ENCODE measurements at regions not wholly inside any gene's neighbourhood (a gene's known extent, or its start where the extent isn't known, plus 50 kb on each side); places are given as distances from the start of the nearest gene placed in this dataset.
"Not testable (repeated sequence)": the region's sequence is repeated elsewhere in the genome, so short reads cannot be mapped to it uniquely, and the experiment has no call there.

DNA sequence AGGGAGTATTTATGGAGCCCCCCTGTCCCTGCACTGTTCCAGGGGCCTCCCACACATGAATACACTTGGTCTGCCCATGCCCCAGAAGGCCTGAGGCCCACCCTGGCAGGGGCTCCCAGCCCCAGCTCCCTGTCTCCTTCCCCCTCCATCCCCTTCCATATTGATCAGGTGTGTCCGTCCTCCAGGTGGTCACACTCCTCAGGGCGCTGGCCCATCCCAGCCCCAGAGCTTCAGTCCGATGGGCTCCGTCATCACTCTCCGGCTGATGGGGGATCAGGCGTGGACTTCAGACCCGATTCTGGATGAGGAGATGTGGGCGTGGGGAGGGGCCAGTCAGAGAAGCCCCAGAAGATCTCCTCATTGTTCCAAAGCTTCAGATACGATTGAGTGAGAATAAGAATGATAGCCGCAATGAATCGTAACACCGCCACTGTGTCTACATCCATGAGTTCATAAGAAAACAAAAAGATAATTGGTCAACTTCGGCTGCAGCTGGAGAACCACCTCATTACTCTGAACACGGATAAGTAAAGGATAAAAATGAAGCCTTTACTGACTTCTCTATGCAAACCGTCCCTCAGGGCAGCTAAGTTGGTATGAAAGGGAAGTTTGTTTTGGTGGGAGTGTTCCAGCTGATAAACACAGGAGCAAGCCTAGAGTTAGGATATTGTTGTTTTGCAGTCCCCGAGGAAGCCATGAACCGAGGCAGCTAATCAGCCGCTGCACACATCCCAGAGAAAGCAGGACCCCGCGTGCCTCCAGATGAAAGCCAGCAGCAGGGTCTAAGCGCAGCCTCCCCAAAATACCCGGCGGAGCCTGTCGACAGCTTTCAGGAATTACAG, 279.5 kb downstream of the NDUFA10 start:
- DNase-seq (ENCODE audit: low read depth) = no peak

DNA sequence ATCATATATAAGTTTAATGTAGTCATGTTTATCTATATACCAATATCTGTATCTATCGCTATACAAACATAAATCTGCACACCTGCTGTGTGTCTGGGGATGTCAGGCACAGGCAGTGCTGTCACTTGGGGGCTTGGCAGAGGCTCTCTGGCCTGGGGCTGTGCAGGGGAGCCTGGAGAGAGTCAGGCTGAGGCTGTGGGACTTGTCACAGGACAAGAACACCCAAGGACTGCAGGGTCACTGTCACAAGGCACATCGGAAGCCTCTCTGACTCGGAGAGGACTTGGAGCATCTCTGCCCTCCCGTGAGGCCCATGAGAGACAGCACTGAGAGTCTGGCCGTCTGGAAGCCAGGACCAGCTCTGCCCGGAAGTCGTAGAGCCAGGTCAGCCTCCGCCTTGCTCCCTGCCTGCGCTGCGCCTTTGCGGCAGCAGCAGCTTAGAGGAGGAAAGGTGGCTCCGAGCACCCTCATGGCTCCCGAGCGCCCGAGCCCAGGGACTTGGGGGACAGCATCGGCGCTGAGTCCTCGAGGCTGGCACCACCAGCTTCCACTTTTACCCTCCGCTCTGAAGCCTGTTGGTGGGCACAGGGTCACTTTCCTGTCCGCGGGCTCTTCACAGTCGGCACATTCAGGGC, 280.3 kb downstream of the NDUFA10 start:
- DNase-seq (ENCODE audit: low read depth) = no peak

DNA sequence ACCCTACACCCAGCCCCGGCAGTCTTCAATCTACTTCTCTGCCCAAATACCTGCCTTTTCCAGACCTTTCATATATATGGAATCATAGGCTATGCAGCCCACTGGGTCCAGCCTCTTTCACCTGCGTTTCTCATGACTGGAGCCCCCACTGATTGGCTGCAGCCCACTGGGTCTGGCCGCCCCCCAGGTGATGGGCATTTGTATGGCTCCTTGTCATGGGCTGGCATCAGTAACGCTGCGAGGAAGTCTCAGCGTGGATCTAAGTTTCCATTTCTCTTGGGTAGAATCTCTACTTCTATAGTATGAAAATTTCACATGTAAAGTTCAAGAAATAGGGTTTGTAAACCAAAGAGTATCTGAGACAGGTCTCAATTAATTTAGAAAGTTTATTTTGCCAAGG, 281.9 kb downstream of the NDUFA10 start:
- DNase-seq (ENCODE audit: low read depth) = no peak

DNA sequence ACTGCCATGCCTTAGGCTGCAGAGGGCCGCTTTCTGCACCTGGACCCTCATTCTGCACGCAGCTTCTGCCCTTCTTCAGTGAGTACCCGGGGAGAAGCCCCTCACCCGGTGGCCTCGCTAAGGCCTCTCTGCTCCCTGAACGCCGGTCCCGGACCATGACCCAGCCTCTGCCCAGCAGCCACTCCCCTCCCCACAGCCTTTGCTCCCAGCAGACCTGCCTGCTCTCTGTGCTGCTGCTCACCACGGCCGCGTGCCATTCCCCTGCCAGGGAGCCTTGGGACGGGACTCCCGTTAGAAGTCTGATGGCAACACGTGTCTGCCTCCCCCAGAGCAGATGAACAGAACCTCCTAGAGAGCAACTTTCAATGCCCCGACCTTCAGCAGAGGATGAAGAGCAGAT, 282.8 kb downstream of the NDUFA10 start:
- no peak for DNase-seq (ENCODE audit: low read depth)

DNA sequence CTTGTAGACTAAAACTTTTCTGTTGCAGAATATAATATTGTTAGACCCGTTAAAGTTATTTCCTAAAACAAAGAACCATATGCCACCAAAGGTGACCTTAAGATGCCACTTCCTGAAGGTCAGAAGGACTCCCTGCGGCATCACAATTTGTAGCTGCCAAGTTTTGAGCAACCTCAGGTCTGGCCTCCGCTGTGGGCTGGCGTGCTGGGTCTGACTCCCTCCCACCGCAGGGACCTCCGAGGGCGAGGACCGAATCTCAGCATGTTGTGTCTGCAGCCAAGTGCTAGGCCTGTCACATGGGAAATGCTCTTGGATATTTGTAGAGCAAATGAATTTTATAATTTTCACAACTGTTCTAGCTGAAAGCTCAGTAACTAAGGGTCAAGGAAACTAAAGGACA, 285.9 kb downstream of the NDUFA10 start:
- no peak for DNase-seq (ENCODE audit: low read depth)

DNA sequence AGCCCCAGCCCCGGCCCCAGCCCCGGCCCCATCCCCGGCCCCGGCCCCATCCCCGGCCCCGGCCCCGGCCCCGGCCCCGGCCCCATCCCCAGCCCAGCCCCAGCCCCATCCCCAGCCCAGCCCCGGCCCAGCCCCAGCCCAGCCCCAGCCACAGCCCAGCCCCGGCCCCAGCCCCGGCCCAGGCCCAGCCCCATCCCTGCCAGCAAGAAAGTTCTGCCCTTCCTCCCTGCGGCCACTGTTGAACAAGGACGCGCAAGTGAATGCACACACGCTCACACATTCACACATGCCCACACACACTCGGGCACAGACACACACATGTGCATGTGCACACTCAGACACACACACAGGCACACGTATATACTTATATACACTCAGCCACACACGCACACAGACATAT, 287.0 kb downstream of the NDUFA10 start:
- no peak for DNase-seq (ENCODE audit: low read depth)

- DNase-seq (ENCODE audit: low read depth) = no peak
Measured at GRCh38 chr2:239737144-239737463, 288.0 kb downstream of the NDUFA10 start.

DNA sequence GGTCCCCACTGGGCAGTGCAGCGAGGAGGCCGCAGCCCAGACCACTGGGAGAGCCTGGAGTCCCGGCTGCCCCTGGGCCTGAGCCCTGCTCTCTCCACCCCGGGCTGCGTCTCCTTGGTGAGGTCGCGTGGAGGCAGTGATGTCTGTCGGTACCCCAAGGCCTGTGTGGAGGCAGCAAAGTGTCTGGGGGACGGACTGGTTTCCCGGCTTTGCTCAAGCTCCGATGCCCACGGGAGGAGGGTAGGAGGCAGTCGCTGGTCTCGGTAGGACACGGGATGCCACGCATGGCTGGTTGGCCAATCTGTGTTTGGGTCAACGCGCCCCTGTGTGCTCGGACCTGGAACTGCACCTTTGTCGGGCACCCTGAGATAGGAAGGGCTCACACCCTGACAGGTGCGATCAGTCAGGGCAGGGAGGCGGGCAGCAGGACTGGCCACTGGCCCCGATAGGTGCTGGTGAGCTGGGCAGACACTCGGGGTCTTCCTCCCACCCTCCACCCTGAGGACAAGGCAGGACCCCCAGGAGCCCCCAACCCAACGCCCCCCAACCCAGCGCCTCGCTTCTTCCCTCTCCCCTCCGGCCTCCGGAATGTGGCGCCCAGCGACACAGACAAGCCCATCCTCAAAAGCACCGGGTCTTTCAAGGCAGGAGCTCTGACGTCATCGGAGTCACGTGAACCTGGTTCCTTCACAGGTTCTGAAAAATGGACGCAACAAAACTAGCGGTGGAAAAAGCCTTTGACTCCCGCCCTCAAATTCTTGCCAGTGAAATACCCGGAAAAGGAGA, 288.6 kb downstream of the NDUFA10 start:
- DNase-seq (ENCODE audit: low read depth) = no peak

GRCh38 chr2:239735829-239736357, 289.2 kb downstream of the NDUFA10 start:
- DNase-seq (ENCODE audit: low read depth) = no peak

DNA sequence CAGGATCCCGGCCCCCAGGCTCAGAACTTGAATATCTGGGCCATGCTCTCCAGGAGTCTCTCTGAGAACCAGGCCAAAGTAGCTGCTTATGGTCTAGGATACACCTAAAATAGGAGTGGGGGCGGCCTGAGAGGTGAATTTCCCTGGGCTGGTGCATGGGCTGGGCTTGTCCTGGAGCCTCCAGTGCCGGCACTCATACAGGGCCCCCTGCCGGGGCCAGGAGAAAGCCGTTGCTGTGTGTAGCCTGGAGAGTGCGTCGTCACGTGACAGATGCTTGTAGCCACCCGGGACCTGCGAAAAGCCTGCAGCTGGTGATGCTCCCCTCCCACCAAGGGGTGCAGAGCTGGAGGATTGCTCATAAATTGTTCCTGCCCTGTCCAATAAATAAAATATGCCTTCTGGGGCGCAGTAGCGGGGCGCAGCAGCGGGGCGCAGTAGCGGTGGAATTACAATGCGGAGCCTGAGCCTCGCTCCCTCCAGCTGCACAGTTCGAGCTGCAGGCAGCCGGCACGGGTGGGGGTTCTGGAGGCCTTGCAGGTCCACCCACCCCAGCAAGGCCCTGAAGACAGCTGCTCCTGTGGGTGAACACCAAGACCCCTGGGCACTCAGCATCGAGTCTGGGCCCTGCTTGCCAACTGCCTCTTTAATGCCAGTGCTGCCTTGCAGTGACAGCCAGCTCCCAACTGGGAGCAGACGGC, 289.9 kb downstream of the NDUFA10 start:
- DNase-seq (ENCODE audit: low read depth) = no peak

DNA sequence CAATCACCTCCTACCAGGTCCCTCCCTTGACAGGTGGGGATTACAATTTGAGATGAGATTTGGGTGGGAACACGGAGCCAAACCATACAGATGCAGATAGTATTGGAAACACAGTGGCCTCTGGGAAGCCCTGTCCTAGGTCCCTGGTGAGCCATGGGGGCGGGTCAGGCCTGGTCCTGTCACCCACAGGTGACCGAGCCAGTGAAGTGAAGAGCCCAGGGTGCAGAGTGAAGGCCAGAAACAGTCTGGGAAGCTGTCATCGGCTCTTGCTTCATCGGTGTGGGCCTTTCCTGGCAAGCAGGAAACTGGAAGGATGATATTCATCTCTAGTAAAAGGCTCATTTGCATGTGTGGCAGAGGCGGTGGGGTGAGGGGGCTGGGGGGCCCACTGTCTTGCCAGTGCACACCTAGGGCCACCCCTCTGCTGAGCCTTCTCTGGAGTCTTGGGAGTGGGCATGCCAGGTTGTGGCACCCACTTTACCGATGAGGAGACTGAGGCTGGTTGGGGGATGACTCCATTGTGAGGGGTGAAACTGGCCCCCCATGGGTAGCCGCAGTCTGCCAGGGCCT, 290.6 kb downstream of the NDUFA10 start:
- no peak for DNase-seq (ENCODE audit: low read depth)

DNA sequence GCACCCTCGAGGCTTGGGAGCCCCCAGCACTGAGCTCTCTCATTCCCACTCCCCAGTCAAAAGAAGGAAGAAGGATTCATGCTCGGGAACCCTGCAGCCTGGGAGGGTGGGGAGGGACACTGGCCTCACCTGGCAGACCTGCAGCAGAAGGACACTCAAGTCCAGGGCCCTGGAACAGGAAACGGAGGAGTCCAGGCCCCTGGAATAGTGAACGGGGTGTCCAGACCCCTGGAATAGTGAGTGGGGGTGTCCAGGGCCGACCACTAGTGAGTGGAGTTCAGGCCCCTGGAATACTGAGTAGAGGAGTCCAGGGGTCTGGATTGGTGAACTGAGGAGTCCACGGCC, 292.5 kb downstream of the NDUFA10 start:
- no peak for DNase-seq (ENCODE audit: low read depth)

GRCh38 chr2:239731998-239732665, 293.0 kb downstream of the NDUFA10 start:
- no peak for DNase-seq (ENCODE audit: low read depth)

GRCh38 chr2:239731422-239731821, 293.7 kb downstream of the NDUFA10 start:
- DNase-seq (ENCODE audit: low read depth) = no peak

GRCh38 chr2:239730897-239731296, 294.2 kb downstream of the NDUFA10 start:
- DNase-seq (ENCODE audit: low read depth) = no peak

DNA sequence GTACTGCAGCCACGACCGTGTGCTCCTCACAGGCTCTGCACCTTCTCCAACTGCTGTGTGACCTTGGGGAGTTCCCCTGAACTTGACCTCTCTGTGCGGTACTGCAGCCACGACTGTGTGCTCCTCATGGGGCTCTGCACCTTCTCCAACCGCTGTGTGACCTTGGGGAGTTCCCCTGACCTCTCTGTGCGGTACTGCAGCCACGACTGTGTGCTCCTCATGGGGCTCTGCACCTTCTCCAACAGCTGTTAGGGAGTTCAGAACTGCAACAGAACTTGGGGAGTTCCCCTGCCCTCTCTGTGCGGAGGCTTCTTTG, 294.6 kb downstream of the NDUFA10 start:
- not testable (repeated sequence) for DNase-seq (ENCODE audit: low read depth)

- DNase-seq (ENCODE audit: low read depth) = no peak
Measured at GRCh38 chr2:239729681-239730566, 295.2 kb downstream of the NDUFA10 start.

DNA sequence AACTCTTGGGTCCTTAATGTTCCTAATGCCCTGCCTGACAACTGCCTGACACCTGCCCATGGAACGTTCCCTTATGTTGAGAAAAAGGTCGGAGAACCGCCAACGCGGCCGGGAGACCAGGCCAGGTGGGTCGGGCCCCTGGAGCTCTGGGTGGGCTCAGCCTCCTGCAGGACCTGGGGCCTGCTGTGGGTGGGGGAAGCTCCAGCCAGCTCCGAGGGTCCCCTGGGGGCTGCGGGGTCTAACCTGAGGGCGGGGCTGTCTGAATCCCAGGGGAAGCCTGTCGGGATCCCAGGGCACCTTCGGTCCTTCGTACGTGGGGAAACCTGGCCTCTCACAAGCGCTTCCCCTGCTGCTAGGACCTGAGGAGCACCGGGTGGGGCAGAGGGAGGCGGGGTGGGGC, 296.0 kb downstream of the NDUFA10 start:
- DNase-seq (ENCODE audit: low read depth) = no peak

DNA sequence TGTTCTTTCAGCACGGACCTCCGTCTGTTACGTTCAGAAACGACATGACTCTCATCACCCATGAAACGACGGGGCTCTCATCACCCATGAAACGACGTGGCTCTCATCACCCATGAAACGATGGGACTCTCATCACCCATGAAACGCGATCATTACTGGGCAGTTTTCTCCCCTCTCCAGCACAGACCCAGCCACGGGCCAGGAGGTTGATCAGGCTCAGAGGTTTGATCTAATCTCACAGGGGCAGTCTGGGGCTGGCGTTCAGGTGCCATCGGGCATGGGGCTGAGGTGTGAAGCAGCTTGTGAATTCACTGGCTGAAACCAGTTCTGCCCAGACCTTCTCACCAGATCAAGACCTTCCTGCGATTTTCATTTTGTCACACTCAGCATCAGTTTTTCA, 296.4 kb downstream of the NDUFA10 start:
- no peak for DNase-seq (ENCODE audit: low read depth)

DNA sequence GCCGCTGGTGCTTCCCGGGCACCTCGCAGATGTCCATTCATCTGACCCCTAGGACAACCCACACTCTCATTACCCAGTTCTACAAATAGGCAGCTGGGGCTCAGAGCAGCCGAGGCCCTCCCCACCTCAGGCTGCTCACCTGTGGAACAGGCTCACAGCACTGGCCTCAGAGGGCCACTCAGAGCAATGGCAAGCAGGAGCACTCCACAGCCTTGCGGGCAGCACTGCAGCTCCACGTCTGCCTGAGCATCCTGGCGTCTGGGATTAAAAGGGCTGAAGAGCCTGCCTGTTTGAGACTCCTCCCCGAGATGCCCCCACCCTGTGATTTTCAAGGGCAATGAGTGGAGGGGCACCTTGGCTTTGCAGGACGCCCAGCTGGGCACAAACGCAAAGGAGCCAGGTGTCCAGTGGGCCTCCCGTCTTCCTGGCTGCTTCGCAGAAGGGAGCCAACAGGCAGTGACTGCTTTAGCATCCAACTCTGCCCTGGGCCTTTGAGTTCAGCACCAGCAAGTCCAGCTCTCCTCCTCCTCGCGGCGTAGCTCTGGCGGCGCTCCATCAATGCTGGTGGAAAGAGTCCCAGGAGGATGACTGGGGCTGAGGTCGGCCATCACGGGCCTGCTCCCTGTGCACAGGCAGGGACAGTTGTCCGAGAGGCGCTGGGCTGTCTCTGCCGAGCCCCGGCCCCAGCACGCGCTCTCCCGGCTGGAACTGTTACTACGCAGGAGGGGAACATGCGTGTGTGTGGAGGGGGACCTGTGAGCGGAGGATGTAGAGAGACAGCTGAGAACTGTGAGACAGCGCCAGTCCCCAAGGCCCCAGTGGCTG, 297.2 kb downstream of the NDUFA10 start:
- no peak for DNase-seq (ENCODE audit: low read depth)
